Eye (tissue), 1 donor: ENCODE measurements at regions not wholly inside any gene's neighbourhood (a gene's known extent, or its start where the extent isn't known, plus 50 kb on each side); places are given as distances from the start of the nearest gene placed in this dataset.
"Not testable (repeated sequence)": the region's sequence is repeated elsewhere in the genome, so short reads cannot be mapped to it uniquely, and the experiment has no call there.

ENCODE experiments used
- DNase-seq: peaks from one replicate; pipeline ENCODE4 v3.0.0-alpha.2; 2015

GRCh38 chr14:106185174-106185836 lies 658.9 kb downstream of the TMEM121 start:
- not testable (repeated sequence) for DNase-seq

GRCh38 chr14:106185837-106186233 lies 659.5 kb downstream of the TMEM121 start:
- no peak for DNase-seq

GRCh38 chr14:106187216-106187615 lies 660.8 kb downstream of the TMEM121 start:
- DNase-seq = no peak

GRCh38 chr14:106192701-106193100 lies 666.3 kb downstream of the TMEM121 start:
- not testable (repeated sequence) for DNase-seq

- not testable (repeated sequence) for DNase-seq
These were observed 670.1 kb downstream of the TMEM121 start for GRCh38 chr14:106196459-106196858.

GRCh38 chr14:106197264-106197663 lies 670.9 kb downstream of the TMEM121 start:
- not testable (repeated sequence) for DNase-seq

- DNase-seq = no peak
These were observed 672.7 kb downstream of the TMEM121 start for GRCh38 chr14:106199097-106199496.

GRCh38 chr14:106200541-106201315 lies 674.3 kb downstream of the TMEM121 start:
- DNase-seq = no peak

GRCh38 chr14:106201376-106201775 lies 675.0 kb downstream of the TMEM121 start:
- DNase-seq = no peak

- DNase-seq = no peak
These were observed 677.1 kb downstream of the TMEM121 start for GRCh38 chr14:106203438-106203837.

GRCh38 chr14:106204063-106204462 lies 677.7 kb downstream of the TMEM121 start:
- DNase-seq = no peak

GRCh38 chr14:106207316-106207715 lies 680.9 kb downstream of the TMEM121 start:
- no peak for DNase-seq

GRCh38 chr14:106208794-106209193 lies 682.4 kb downstream of the TMEM121 start:
- no peak for DNase-seq

- DNase-seq = no peak
These were observed 683.4 kb downstream of the TMEM121 start for GRCh38 chr14:106209755-106210154.

GRCh38 chr14:106210650-106211049 lies 684.3 kb downstream of the TMEM121 start:
- no peak for DNase-seq

GRCh38 chr14:106211334-106211900 lies 685.0 kb downstream of the TMEM121 start:
- no peak for DNase-seq

GRCh38 chr14:106215229-106215628 lies 688.8 kb downstream of the TMEM121 start:
- no peak for DNase-seq

GRCh38 chr14:106216679-106217078 lies 690.3 kb downstream of the TMEM121 start:
- DNase-seq = no peak

- no peak for DNase-seq
These were observed 691.8 kb downstream of the TMEM121 start for GRCh38 chr14:106218174-106218573.

- no peak for DNase-seq
These were observed 695.9 kb downstream of the TMEM121 start for GRCh38 chr14:106222311-106222710.

- DNase-seq = no peak
These were observed 696.3 kb downstream of the TMEM121 start for GRCh38 chr14:106222731-106223130.

- DNase-seq = no peak
These were observed 701.4 kb downstream of the TMEM121 start for GRCh38 chr14:106227793-106228192.

GRCh38 chr14:106228541-106229158 lies 702.3 kb downstream of the TMEM121 start:
- no peak for DNase-seq

- DNase-seq = no peak
These were observed 703.7 kb downstream of the TMEM121 start for GRCh38 chr14:106230071-106230470.
